ENCODE measurements at regions not wholly inside any gene's neighbourhood (a gene's known extent, or its start where the extent isn't known, plus 50 kb on each side); places are given as distances from the start of the nearest gene placed in this dataset.

GRCh38 chr5:158368686-158369085, 509.7 kb upstream of the CLINT1 start:
- no peak for DNase-seq (ENCODE audit: low read depth)

GRCh38 chr5:158364367-158364766, 505.4 kb upstream of the CLINT1 start:
- DNase-seq (ENCODE audit: low read depth) = no peak

- DNase-seq (ENCODE audit: low read depth) = no peak
These were observed 496.0 kb upstream of the CLINT1 start for GRCh38 chr5:158354958-158355357.

GRCh38 chr5:158351485-158352125, 492.7 kb upstream of the CLINT1 start:
- DNase-seq (ENCODE audit: low read depth) = no peak

GRCh38 chr5:158349987-158350386, 491.0 kb upstream of the CLINT1 start:
- no peak for DNase-seq (ENCODE audit: low read depth)

GRCh38 chr5:158344376-158344775, 485.4 kb upstream of the CLINT1 start:
- DNase-seq (ENCODE audit: low read depth) = no peak

GRCh38 chr5:158340608-158341007, 481.7 kb upstream of the CLINT1 start:
- DNase-seq (ENCODE audit: low read depth) = no peak

- DNase-seq (ENCODE audit: low read depth) = no peak
These were observed 467.3 kb upstream of the CLINT1 start for GRCh38 chr5:158326256-158326655.

- no peak for DNase-seq (ENCODE audit: low read depth)
These were observed 465.3 kb upstream of the CLINT1 start for GRCh38 chr5:158324236-158324635.

- DNase-seq (ENCODE audit: low read depth) = no peak
These were observed 463.7 kb upstream of the CLINT1 start for GRCh38 chr5:158322620-158323019.

- DNase-seq (ENCODE audit: low read depth) = no peak
These were observed 462.0 kb upstream of the CLINT1 start for GRCh38 chr5:158320934-158321333.

- DNase-seq (ENCODE audit: low read depth) = no peak
These were observed 461.3 kb upstream of the CLINT1 start for GRCh38 chr5:158320178-158320674.

GRCh38 chr5:158317507-158317906, 458.6 kb upstream of the CLINT1 start:
- DNase-seq (ENCODE audit: low read depth) = no peak

- DNase-seq (ENCODE audit: low read depth) = no peak
These were observed 455.0 kb upstream of the CLINT1 start for GRCh38 chr5:158313733-158314464.

- DNase-seq (ENCODE audit: low read depth) = no peak
These were observed 454.2 kb upstream of the CLINT1 start for GRCh38 chr5:158313027-158313732.

- DNase-seq (ENCODE audit: low read depth) = no peak
These were observed 450.3 kb upstream of the CLINT1 start for GRCh38 chr5:158309088-158309807.

- DNase-seq (ENCODE audit: low read depth) = no peak
These were observed 449.6 kb upstream of the CLINT1 start for GRCh38 chr5:158308429-158309025.

GRCh38 chr5:158305861-158306260, 446.9 kb upstream of the CLINT1 start:
- DNase-seq (ENCODE audit: low read depth) = no peak

- no peak for DNase-seq (ENCODE audit: low read depth)
These were observed 445.7 kb upstream of the CLINT1 start for GRCh38 chr5:158304607-158305006.

GRCh38 chr5:158303883-158304282, 444.9 kb upstream of the CLINT1 start:
- DNase-seq (ENCODE audit: low read depth) = no peak

- no peak for DNase-seq (ENCODE audit: low read depth)
These were observed 444.3 kb upstream of the CLINT1 start for GRCh38 chr5:158303275-158303674.

GRCh38 chr5:158302029-158302428, 443.1 kb upstream of the CLINT1 start:
- DNase-seq (ENCODE audit: low read depth) = no peak

Data from stimulated activated CD8-positive, alpha-beta memory T cell treated with anti-CD3 and anti-CD28 coated beads, Interleukin-4, amount 100 ng/mL, for 24 hours (primary cell).